ENCODE measurements at regions not wholly inside any gene's neighbourhood (a gene's known extent, or its start where the extent isn't known, plus 50 kb on each side); places are given as distances from the start of the nearest gene placed in this dataset.
A peak's percentile ranks its signal among the peaks of the same experiment; 100 is the strongest.

DNA sequence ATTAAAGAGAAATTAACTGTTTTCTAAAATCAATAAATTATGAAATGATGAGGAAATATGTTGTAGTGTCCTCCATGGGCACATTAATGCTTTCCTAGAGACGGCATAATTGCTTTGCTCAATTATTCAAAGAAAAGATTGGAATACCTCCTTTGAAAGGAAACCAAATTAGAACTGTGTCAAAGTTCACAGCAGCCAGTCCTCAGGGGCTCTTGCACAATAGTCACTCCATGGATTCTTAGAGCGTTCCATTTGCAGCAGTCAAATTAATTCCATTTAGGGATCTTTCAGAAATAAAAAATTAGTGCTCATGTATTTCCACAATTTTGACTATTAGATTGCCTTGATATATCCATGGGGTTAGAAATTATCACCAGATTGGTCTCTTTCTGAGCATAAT, 841.6 kb upstream of the DPPA4 start:
- Histone ChIP-seq H3K9me3 (ENCODE audit: control insufficient read depth, low read length) (no peaks in the 10 kb centered on the region), H2BK15ac (ENCODE audit: low read depth, poor library complexity, severe bottlenecking) (no peak overlapping the region), H3K4me3 (ENCODE audit: insufficient read depth in 1 of 2, low read depth in 1 of 2, low read length in 2 of 2) (no peak overlapping the region), H3K4me2 (ENCODE audit: low read length, poor library complexity, severe bottlenecking) (no peak overlapping the region), H3K4me1 (ENCODE audit: control insufficient read depth, insufficient read depth, low read depth, low read length) (no peaks in the 10 kb centered on the region), H3K79me1 (replicated peaks; ENCODE audit: low read length, poor library complexity, severe bottlenecking) (no peaks in the 10 kb centered on the region), H3K23ac (ENCODE audit: low read length in 2 of 2) (no peak overlapping the region), H3K27me3 (ENCODE audit: control insufficient read depth in 1 of 2, insufficient read depth in 1 of 2, low read length in 2 of 2) (no peaks in the 10 kb centered on the region), H3K27ac (ENCODE audit: low read length, poor library complexity, severe bottlenecking) (no peak overlapping the region), H4K8ac (ENCODE audit: low read length) (no peak overlapping the region), H2AK5ac (ENCODE audit: low read length, severe bottlenecking) (no peak overlapping the region), H2BK120ac (ENCODE audit: low read depth, low read length) (no peak overlapping the region), H3K18ac (ENCODE audit: low read depth in 1 of 2, low read length in 2 of 2) (no peak overlapping the region), H3K14ac (ENCODE audit: low read length in 2 of 2) (no peak overlapping the region), H2BK12ac (ENCODE audit: low read length in 2 of 2) (no peak overlapping the region), H4K91ac (ENCODE audit: low read length) (no peak overlapping the region), H3K36me3 (ENCODE audit: control insufficient read depth in 1 of 2, insufficient read depth in 2 of 2, low read depth in 1 of 2, low read length in 2 of 2) (no peaks in the 10 kb centered on the region), H2AFZ (ENCODE audit: low read depth, low read length) (no peak overlapping the region), H2BK5ac (ENCODE audit: low read depth, low read length, poor library complexity, severe bottlenecking) (no peak overlapping the region), H3K4ac (ENCODE audit: low read depth in 1 of 2, low read length in 2 of 2) (no peak overlapping the region), H3K9ac (ENCODE audit: low read length) (no peak overlapping the region)
- 43% methylated on average over 1 of the region's 2 CpGs for WGBS
- peak; percentile 20 for DNase-seq

DNA sequence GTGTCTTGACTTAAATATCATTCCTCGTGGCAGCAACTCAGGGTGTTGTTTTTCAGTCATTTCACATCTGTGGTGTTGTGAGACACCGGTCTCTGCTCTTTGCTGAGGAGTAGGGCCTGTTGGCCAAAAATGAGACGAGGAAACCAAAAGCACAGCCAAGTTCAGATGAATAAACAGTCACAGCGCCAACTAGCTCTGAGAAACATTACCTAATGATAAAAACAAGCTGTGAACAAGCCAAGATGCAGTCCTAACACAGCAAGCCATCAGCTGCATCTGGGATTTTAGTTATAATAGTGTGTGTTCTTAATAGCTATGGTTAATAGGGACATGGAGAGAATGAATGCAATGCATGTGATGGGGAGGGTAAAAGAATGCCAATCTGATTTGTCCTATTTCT, 843.4 kb upstream of the DPPA4 start:
- DNase-seq, result no peak
- 96% methylated on average over 4 of the region's 4 CpGs for WGBS
- H4K8ac ChIP-seq (ENCODE audit: low read length), result no peak overlapping the region
- no peak overlapping the region for H3K18ac ChIP-seq (ENCODE audit: low read depth in 1 of 2, low read length in 2 of 2)
- no peak overlapping the region for H2AFZ ChIP-seq (ENCODE audit: low read depth, low read length)
- H2BK12ac ChIP-seq (ENCODE audit: low read length in 2 of 2), result no peak overlapping the region
- no peaks in the 10 kb centered on the region for H3K9me3 ChIP-seq (ENCODE audit: control insufficient read depth, low read length)
- H3K4ac ChIP-seq (ENCODE audit: low read depth in 1 of 2, low read length in 2 of 2), result no peak overlapping the region
- H3K14ac ChIP-seq (ENCODE audit: low read length in 2 of 2), result no peak overlapping the region
- H3K4me1 ChIP-seq (ENCODE audit: control insufficient read depth, insufficient read depth, low read depth, low read length), result no peaks in the 10 kb centered on the region
- no peaks in the 10 kb centered on the region for H3K27me3 ChIP-seq (ENCODE audit: control insufficient read depth in 1 of 2, insufficient read depth in 1 of 2, low read length in 2 of 2)
- no peak overlapping the region for H3K23ac ChIP-seq (ENCODE audit: low read length in 2 of 2)
- no peak overlapping the region for H2BK15ac ChIP-seq (ENCODE audit: low read depth, poor library complexity, severe bottlenecking)
- peak overlapping the region in 1 of 2 experiments; percentile 49 for H3K4me3 ChIP-seq (ENCODE audit: insufficient read depth in 1 of 2, low read depth in 1 of 2, low read length in 2 of 2)
- H2AK5ac ChIP-seq (ENCODE audit: low read length, severe bottlenecking), result no peak overlapping the region
- H3K27ac ChIP-seq (ENCODE audit: low read length, poor library complexity, severe bottlenecking), result no peak overlapping the region
- peak overlapping the region; percentile 11 for H3K9ac ChIP-seq (ENCODE audit: low read length)
- H2BK120ac ChIP-seq (ENCODE audit: low read depth, low read length), result no peak overlapping the region
- no peak overlapping the region for H4K91ac ChIP-seq (ENCODE audit: low read length)
- H3K79me1 ChIP-seq (replicated peaks; ENCODE audit: low read length, poor library complexity, severe bottlenecking), result no peaks in the 10 kb centered on the region
- no peaks in the 10 kb centered on the region for H3K36me3 ChIP-seq (ENCODE audit: control insufficient read depth in 1 of 2, insufficient read depth in 2 of 2, low read depth in 1 of 2, low read length in 2 of 2)
- no peak overlapping the region for H3K4me2 ChIP-seq (ENCODE audit: low read length, poor library complexity, severe bottlenecking)
- no peak overlapping the region for H2BK5ac ChIP-seq (ENCODE audit: low read depth, low read length, poor library complexity, severe bottlenecking)

- Histone ChIP-seq H3K4me3 (ENCODE audit: insufficient read depth in 1 of 2, low read depth in 1 of 2, low read length in 2 of 2) (peak overlapping the region in 1 of 2 experiments; percentile 49), H4K91ac (ENCODE audit: low read length) (no peak overlapping the region), H3K36me3 (ENCODE audit: control insufficient read depth in 1 of 2, insufficient read depth in 2 of 2, low read depth in 1 of 2, low read length in 2 of 2) (no peaks in the 10 kb centered on the region), H4K8ac (ENCODE audit: low read length) (no peak overlapping the region), H3K4ac (ENCODE audit: low read depth in 1 of 2, low read length in 2 of 2) (no peak overlapping the region), H2BK15ac (ENCODE audit: low read depth, poor library complexity, severe bottlenecking) (no peak overlapping the region), H2BK12ac (ENCODE audit: low read length in 2 of 2) (no peak overlapping the region), H3K27ac (ENCODE audit: low read length, poor library complexity, severe bottlenecking) (no peak overlapping the region), H3K9ac (ENCODE audit: low read length) (peak overlapping the region; percentile 11), H3K18ac (ENCODE audit: low read depth in 1 of 2, low read length in 2 of 2) (no peak overlapping the region), H3K23ac (ENCODE audit: low read length in 2 of 2) (no peak overlapping the region), H2BK120ac (ENCODE audit: low read depth, low read length) (no peak overlapping the region), H3K4me2 (ENCODE audit: low read length, poor library complexity, severe bottlenecking) (no peak overlapping the region), H3K14ac (ENCODE audit: low read length in 2 of 2) (no peak overlapping the region), H2AK5ac (ENCODE audit: low read length, severe bottlenecking) (no peak overlapping the region), H3K79me1 (replicated peaks; ENCODE audit: low read length, poor library complexity, severe bottlenecking) (no peaks in the 10 kb centered on the region), H2BK5ac (ENCODE audit: low read depth, low read length, poor library complexity, severe bottlenecking) (no peak overlapping the region), H3K4me1 (ENCODE audit: control insufficient read depth, insufficient read depth, low read depth, low read length) (no peaks in the 10 kb centered on the region), H2AFZ (ENCODE audit: low read depth, low read length) (no peak overlapping the region), H3K27me3 (ENCODE audit: control insufficient read depth in 1 of 2, insufficient read depth in 1 of 2, low read length in 2 of 2) (no peaks in the 10 kb centered on the region), H3K9me3 (ENCODE audit: control insufficient read depth, low read length) (no peaks in the 10 kb centered on the region)
- no peak for DNase-seq
- 92% methylated on average over 2 of the region's 3 CpGs for WGBS
Measured at GRCh38 chr3:110181226-110181625, 843.9 kb upstream of the DPPA4 start.

GRCh38 chr3:110184536-110184935, 847.2 kb upstream of the DPPA4 start:
- Histone ChIP-seq H3K4me2 (ENCODE audit: low read length, poor library complexity, severe bottlenecking) (no peak overlapping the region), H2AFZ (ENCODE audit: low read depth, low read length) (no peak overlapping the region), H4K8ac (ENCODE audit: low read length) (no peak overlapping the region), H3K27me3 (ENCODE audit: control insufficient read depth in 1 of 2, insufficient read depth in 1 of 2, low read length in 2 of 2) (no peaks in the 10 kb centered on the region), H3K27ac (ENCODE audit: low read length, poor library complexity, severe bottlenecking) (no peak overlapping the region), H2BK15ac (ENCODE audit: low read depth, poor library complexity, severe bottlenecking) (no peak overlapping the region), H2BK12ac (ENCODE audit: low read length in 2 of 2) (no peak overlapping the region), H3K9me3 (ENCODE audit: control insufficient read depth, low read length) (no peaks in the 10 kb centered on the region), H3K4me3 (ENCODE audit: insufficient read depth in 1 of 2, low read depth in 1 of 2, low read length in 2 of 2) (no peak overlapping the region), H3K9ac (ENCODE audit: low read length) (no peak overlapping the region), H3K4me1 (ENCODE audit: control insufficient read depth, insufficient read depth, low read depth, low read length) (no peaks in the 10 kb centered on the region), H3K23ac (ENCODE audit: low read length in 2 of 2) (no peak overlapping the region), H3K4ac (ENCODE audit: low read depth in 1 of 2, low read length in 2 of 2) (no peak overlapping the region), H2BK120ac (ENCODE audit: low read depth, low read length) (no peak overlapping the region), H4K91ac (ENCODE audit: low read length) (no peak overlapping the region), H3K79me1 (replicated peaks; ENCODE audit: low read length, poor library complexity, severe bottlenecking) (no peaks in the 10 kb centered on the region), H3K36me3 (ENCODE audit: control insufficient read depth in 1 of 2, insufficient read depth in 2 of 2, low read depth in 1 of 2, low read length in 2 of 2) (no peaks in the 10 kb centered on the region), H3K14ac (ENCODE audit: low read length in 2 of 2) (no peak overlapping the region), H2BK5ac (ENCODE audit: low read depth, low read length, poor library complexity, severe bottlenecking) (no peak overlapping the region), H2AK5ac (ENCODE audit: low read length, severe bottlenecking) (no peak overlapping the region), H3K18ac (ENCODE audit: low read depth in 1 of 2, low read length in 2 of 2) (no peak overlapping the region)
- no CpG with 5 or more reads among the region's 1 CpG for WGBS
- no peak for DNase-seq

Data from mesenchymal stem cell (in vitro differentiated cells and primary cell).